ENCODE measurements at regions not wholly inside any gene's neighbourhood (a gene's known extent, or its start where the extent isn't known, plus 50 kb on each side); places are given as distances from the start of the nearest gene placed in this dataset.

DNA sequence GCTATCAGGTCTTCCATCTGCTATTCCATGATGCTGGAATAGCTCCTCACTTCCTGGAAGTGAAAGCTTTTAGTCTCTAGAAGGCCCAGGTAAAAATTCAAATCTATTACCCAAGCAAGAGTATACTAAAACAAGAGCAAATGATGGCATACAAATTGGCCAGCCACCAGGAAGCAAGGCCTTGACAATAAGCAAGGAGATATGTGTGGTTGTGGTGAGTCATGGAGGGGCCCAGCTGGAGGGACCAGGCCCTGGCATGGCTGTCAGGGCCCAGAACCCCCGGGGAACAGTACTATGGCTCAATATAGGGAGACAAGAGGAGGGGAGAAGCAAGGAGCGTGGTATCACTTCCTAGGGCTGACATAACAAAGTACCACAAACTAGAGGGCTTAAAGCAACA, 358.7 kb downstream of the RRAGC start:
- Histone ChIP-seq H3K4me3 (ENCODE audit: low read depth, low read length) (no peak overlapping the region), H2AFZ (ENCODE audit: insufficient read depth, low read length, poor library complexity) (no peak overlapping the region), H3K14ac (ENCODE audit: low read length) (no peak overlapping the region), H3K27me3 (ENCODE audit: insufficient read depth, low read length) (no peaks in the 10 kb centered on the region), H4K12ac (ENCODE audit: low read depth, low read length) (no peak overlapping the region), H4K91ac (ENCODE audit: low read depth, low read length) (no peak overlapping the region), H2AK5ac (ENCODE audit: low read length) (no peak overlapping the region), H3K4ac (ENCODE audit: low read depth, low read length) (no peak overlapping the region), H3K18ac (ENCODE audit: low read length) (no peak overlapping the region), H3K9ac (ENCODE audit: low read length) (no peak overlapping the region), H2BK12ac (ENCODE audit: low read length) (no peak overlapping the region), H3K4me2 (ENCODE audit: low read length) (no peak overlapping the region), H2BK120ac (ENCODE audit: insufficient read depth, low read length, poor library complexity) (no peak overlapping the region), H4K8ac (ENCODE audit: low read depth, low read length) (no peak overlapping the region), H2BK5ac (ENCODE audit: low read depth, low read length, poor library complexity) (no peak overlapping the region), H3K4me1 (ENCODE audit: control insufficient read depth in 1 of 2, insufficient read depth in 2 of 2, low read length in 2 of 2) (no peaks in the 10 kb centered on the region), H3K23ac (ENCODE audit: low read length) (no peak overlapping the region), H3K79me1 (ENCODE audit: low read length) (no peaks in the 10 kb centered on the region), H3K79me2 (ENCODE audit: control insufficient read depth, insufficient read depth, low read length, poor library complexity) (no peaks in the 10 kb centered on the region), H3K27ac (ENCODE audit: low read depth, low read length) (no peak overlapping the region), H3K9me3 (ENCODE audit: insufficient read depth, low read depth, low read length) (no peaks in the 10 kb centered on the region), H3K36me3 (ENCODE audit: control insufficient read depth in 1 of 2, insufficient read depth in 2 of 2, low read length in 2 of 2) (no peaks in the 10 kb centered on the region)
- DNase-seq = no peak
- WGBS (ENCODE audit: extremely low coverage, insufficient coverage, insufficient read length) = no CpG with 5 or more reads among the region's 2 CpGs

DNA sequence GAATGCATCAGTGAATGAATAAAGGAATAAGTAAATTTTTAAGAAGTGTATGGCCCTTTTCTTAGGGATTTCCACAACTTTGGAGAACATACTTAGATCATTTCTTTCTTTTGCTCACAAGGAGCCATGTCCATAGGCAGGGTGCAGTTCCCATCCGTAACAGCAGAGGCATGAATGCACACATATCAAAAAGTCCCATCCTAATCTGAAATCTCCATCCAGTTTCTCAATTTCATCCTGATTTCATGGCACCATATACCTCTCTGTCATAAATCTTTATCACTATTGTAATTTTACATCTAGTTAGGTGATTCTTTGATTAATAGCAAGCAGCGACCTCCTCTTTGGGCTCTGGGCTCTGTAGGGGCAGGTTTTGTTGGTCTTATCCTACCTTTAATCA, 359.2 kb downstream of the RRAGC start:
- Histone ChIP-seq H3K4me1 (ENCODE audit: control insufficient read depth in 1 of 2, insufficient read depth in 2 of 2, low read length in 2 of 2) (no peaks in the 10 kb centered on the region), H2BK12ac (ENCODE audit: low read length) (no peak overlapping the region), H3K27me3 (ENCODE audit: insufficient read depth, low read length) (no peaks in the 10 kb centered on the region), H2AK5ac (ENCODE audit: low read length) (no peak overlapping the region), H2BK120ac (ENCODE audit: insufficient read depth, low read length, poor library complexity) (no peak overlapping the region), H3K4me3 (ENCODE audit: low read depth, low read length) (no peak overlapping the region), H3K9ac (ENCODE audit: low read length) (no peak overlapping the region), H3K14ac (ENCODE audit: low read length) (no peak overlapping the region), H3K79me2 (ENCODE audit: control insufficient read depth, insufficient read depth, low read length, poor library complexity) (no peaks in the 10 kb centered on the region), H3K79me1 (ENCODE audit: low read length) (no peaks in the 10 kb centered on the region), H4K12ac (ENCODE audit: low read depth, low read length) (no peak overlapping the region), H3K9me3 (ENCODE audit: insufficient read depth, low read depth, low read length) (no peaks in the 10 kb centered on the region), H3K4ac (ENCODE audit: low read depth, low read length) (no peak overlapping the region), H3K27ac (ENCODE audit: low read depth, low read length) (no peak overlapping the region), H4K8ac (ENCODE audit: low read depth, low read length) (no peak overlapping the region), H2BK5ac (ENCODE audit: low read depth, low read length, poor library complexity) (no peak overlapping the region), H3K4me2 (ENCODE audit: low read length) (no peak overlapping the region), H3K36me3 (ENCODE audit: control insufficient read depth in 1 of 2, insufficient read depth in 2 of 2, low read length in 2 of 2) (no peaks in the 10 kb centered on the region), H3K18ac (ENCODE audit: low read length) (no peak overlapping the region), H4K91ac (ENCODE audit: low read depth, low read length) (no peak overlapping the region), H2AFZ (ENCODE audit: insufficient read depth, low read length, poor library complexity) (no peak overlapping the region), H3K23ac (ENCODE audit: low read length) (no peak overlapping the region)
- no peak for DNase-seq
- WGBS (ENCODE audit: extremely low coverage, insufficient coverage, insufficient read length) = no CpG with 5 or more reads among the region's 2 CpGs

DNA sequence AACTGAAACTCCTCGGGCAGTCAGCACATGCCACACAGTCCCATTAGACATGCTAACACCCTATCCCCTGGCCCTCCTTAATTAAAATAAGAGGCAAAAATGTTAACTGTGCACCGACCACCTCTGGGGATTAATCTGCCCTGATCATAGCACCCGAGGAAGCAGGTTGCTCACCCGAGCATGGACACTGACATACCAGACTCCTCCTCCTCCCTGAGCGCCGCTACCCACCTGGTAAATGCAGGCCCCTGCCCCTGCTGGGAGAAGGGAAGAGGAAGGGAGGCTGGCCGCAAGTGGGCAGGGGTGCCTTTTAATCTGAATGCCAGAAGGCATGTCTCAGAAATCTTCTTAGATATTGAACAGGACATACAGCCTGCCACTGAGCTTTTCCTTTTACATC, 360.9 kb downstream of the RRAGC start:
- Histone ChIP-seq H4K8ac (ENCODE audit: low read depth, low read length) (no peak overlapping the region), H3K18ac (ENCODE audit: low read length) (no peak overlapping the region), H3K4me1 (ENCODE audit: control insufficient read depth in 1 of 2, insufficient read depth in 2 of 2, low read length in 2 of 2) (no peaks in the 10 kb centered on the region), H4K12ac (ENCODE audit: low read depth, low read length) (no peak overlapping the region), H2BK12ac (ENCODE audit: low read length) (no peak overlapping the region), H3K79me1 (ENCODE audit: low read length) (no peaks in the 10 kb centered on the region), H3K36me3 (ENCODE audit: control insufficient read depth in 1 of 2, insufficient read depth in 2 of 2, low read length in 2 of 2) (no peaks in the 10 kb centered on the region), H3K4me2 (ENCODE audit: low read length) (no peak overlapping the region), H3K79me2 (ENCODE audit: control insufficient read depth, insufficient read depth, low read length, poor library complexity) (no peaks in the 10 kb centered on the region), H3K14ac (ENCODE audit: low read length) (no peak overlapping the region), H2BK5ac (ENCODE audit: low read depth, low read length, poor library complexity) (no peak overlapping the region), H3K27ac (ENCODE audit: low read depth, low read length) (no peak overlapping the region), H4K91ac (ENCODE audit: low read depth, low read length) (no peak overlapping the region), H2AK5ac (ENCODE audit: low read length) (no peak overlapping the region), H3K9me3 (ENCODE audit: insufficient read depth, low read depth, low read length) (no peaks in the 10 kb centered on the region), H3K4ac (ENCODE audit: low read depth, low read length) (no peak overlapping the region), H3K23ac (ENCODE audit: low read length) (no peak overlapping the region), H3K27me3 (ENCODE audit: insufficient read depth, low read length) (no peaks in the 10 kb centered on the region), H3K9ac (ENCODE audit: low read length) (no peak overlapping the region), H3K4me3 (ENCODE audit: low read depth, low read length) (no peak overlapping the region), H2BK120ac (ENCODE audit: insufficient read depth, low read length, poor library complexity) (no peak overlapping the region), H2AFZ (ENCODE audit: insufficient read depth, low read length, poor library complexity) (no peak overlapping the region)
- no peak for DNase-seq
- WGBS (ENCODE audit: extremely low coverage, insufficient coverage, insufficient read length) = no CpG with 5 or more reads among the region's 7 CpGs

DNA sequence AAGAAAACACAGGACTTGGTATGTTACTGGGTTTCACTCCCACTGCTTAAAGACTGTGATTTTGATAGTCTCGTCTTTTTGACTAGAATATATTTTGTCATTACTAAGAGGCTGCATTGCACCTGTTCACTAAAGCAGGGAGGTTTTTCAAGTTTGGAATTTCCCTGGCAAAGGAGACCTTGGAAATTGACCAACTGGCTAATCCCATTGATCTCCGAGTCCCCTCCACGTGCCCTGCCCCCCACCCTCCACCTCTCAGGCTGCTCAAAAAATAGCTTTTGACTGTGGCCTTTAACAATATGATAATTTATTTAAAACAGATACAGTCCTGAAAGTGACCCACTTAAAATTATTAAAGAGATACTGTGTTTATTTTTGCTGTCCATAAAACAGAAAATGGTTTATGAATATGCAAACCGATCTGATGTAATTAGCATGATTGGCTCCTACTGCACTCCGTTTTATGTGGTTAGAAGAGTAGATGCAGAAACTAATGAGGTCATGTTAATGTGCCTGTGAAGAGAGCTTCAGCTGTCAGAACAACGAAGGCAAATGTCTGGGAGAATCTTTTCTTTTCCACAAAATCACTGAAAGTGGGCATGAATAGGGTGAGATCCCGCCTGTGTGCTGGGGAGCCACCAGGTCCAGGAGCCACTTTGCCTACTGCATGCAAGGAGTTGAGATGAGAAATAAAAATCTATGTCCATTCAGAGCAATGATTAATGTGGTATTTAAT, 361.5 kb downstream of the RRAGC start:
- Histone ChIP-seq H3K27ac (ENCODE audit: low read depth, low read length) (no peak overlapping the region), H3K79me1 (ENCODE audit: low read length) (no peaks in the 10 kb centered on the region), H4K8ac (ENCODE audit: low read depth, low read length) (no peak overlapping the region), H2BK12ac (ENCODE audit: low read length) (no peak overlapping the region), H3K9ac (ENCODE audit: low read length) (no peak overlapping the region), H3K4me1 (ENCODE audit: control insufficient read depth in 1 of 2, insufficient read depth in 2 of 2, low read length in 2 of 2) (no peaks in the 10 kb centered on the region), H3K4ac (ENCODE audit: low read depth, low read length) (no peak overlapping the region), H3K4me3 (ENCODE audit: low read depth, low read length) (no peak overlapping the region), H3K36me3 (ENCODE audit: control insufficient read depth in 1 of 2, insufficient read depth in 2 of 2, low read length in 2 of 2) (no peaks in the 10 kb centered on the region), H3K9me3 (ENCODE audit: insufficient read depth, low read depth, low read length) (no peaks in the 10 kb centered on the region), H3K4me2 (ENCODE audit: low read length) (no peak overlapping the region), H4K12ac (ENCODE audit: low read depth, low read length) (no peak overlapping the region), H2AK5ac (ENCODE audit: low read length) (no peak overlapping the region), H4K91ac (ENCODE audit: low read depth, low read length) (no peak overlapping the region), H3K27me3 (ENCODE audit: insufficient read depth, low read length) (no peaks in the 10 kb centered on the region), H2AFZ (ENCODE audit: insufficient read depth, low read length, poor library complexity) (no peak overlapping the region), H2BK5ac (ENCODE audit: low read depth, low read length, poor library complexity) (no peak overlapping the region), H3K14ac (ENCODE audit: low read length) (no peak overlapping the region), H3K23ac (ENCODE audit: low read length) (no peak overlapping the region), H2BK120ac (ENCODE audit: insufficient read depth, low read length, poor library complexity) (no peak overlapping the region), H3K18ac (ENCODE audit: low read length) (no peak overlapping the region), H3K79me2 (ENCODE audit: control insufficient read depth, insufficient read depth, low read length, poor library complexity) (no peaks in the 10 kb centered on the region)
- no CpG with 5 or more reads among the region's 7 CpGs for WGBS (ENCODE audit: extremely low coverage, insufficient coverage, insufficient read length)
- no peak for DNase-seq

Data from trophoblast cell (in vitro differentiated cells and primary cell).